Common myeloid progenitor, CD34-positive (primary cell): ENCODE measurements at regions not wholly inside any gene's neighbourhood (a gene's known extent, or its start where the extent isn't known, plus 50 kb on each side); places are given as distances from the start of the nearest gene placed in this dataset.

Experiments used
- CTCF ChIA-PET: fragments of 350-600 bp; sonication (Branson Sonifier 250); formaldehyde crosslinking; loops from one replicate; lab custom pipeline; 2021; ENCODE audit warnings: antibody characterized with exemption; lab: Charles Lee
- POLR2A ChIA-PET: fragments of 350-600 bp; sonication (Branson Sonifier 250); formaldehyde crosslinking; loops from one replicate; lab custom pipeline; 2021; ENCODE audit warnings: antibody characterized with exemption; lab: Charles Lee
- DNase-seq, 3 donors: peaks; one replicate each; pipeline versions ENCODE4 v3.0.0 to v3.0.0-alpha.2; 2013
- H3K27ac ChIP-seq, 2 experiments: 1 replicate in 1 of 2; 2 replicates in 1 of 2; pipeline ENCODE4 v1.7.0; 2013; ENCODE audit warnings: inconsistent platforms in 2 of 2, low read length in 2 of 2, mild to moderate bottlenecking in 2 of 2, low read depth in 1 of 2, moderate library complexity in 1 of 2; ENCODE audit not compliant: severe bottlenecking in 2 of 2, insufficient read depth in 1 of 2, poor library complexity in 1 of 2
- H3K27me3 ChIP-seq, 5 experiments: replicated peaks in 2 of 5; 1 replicate in 3 of 5; 2 replicates in 2 of 5; pipeline versions ENCODE4 v1.6.1 to v1.7.0; 2013; ENCODE audit warnings: low read length in 4 of 5, mild to moderate bottlenecking in 2 of 5, moderate library complexity in 2 of 5, inconsistent platforms in 1 of 5; ENCODE audit not compliant: insufficient read depth in 5 of 5, control insufficient read depth in 4 of 5
- H3K36me3 ChIP-seq, 4 experiments: 1 replicate in 2 of 4; 2 replicates in 2 of 4; pipeline versions ENCODE4 v1.6.1 to v1.7.0; 2013; ENCODE audit warnings: low read length in 3 of 4, control low read depth in 1 of 4, mild to moderate bottlenecking in 1 of 4; ENCODE audit not compliant: control insufficient read depth in 4 of 4, insufficient read depth in 4 of 4
- H3K4me1 ChIP-seq, 4 experiments: 1 replicate in 3 of 4; 2 replicates in 1 of 4; pipeline versions ENCODE4 v1.6.1 to v1.7.1; 2013; ENCODE audit warnings: low read length in 3 of 4, mild to moderate bottlenecking in 3 of 4, control low read depth in 1 of 4, inconsistent platforms in 1 of 4, moderate library complexity in 1 of 4; ENCODE audit not compliant: control insufficient read depth in 4 of 4, insufficient read depth in 4 of 4; ENCODE audit errors: control extremely low read depth in 1 of 4
- H3K4me3 ChIP-seq, 7 experiments: 1 replicate in 4 of 7; 2 replicates in 3 of 7; pipeline versions ENCODE4 v1.5.1 to v1.7.0; 2013; ENCODE audit warnings: mild to moderate bottlenecking in 7 of 7, low read length in 6 of 7, moderate library complexity in 6 of 7, inconsistent platforms in 2 of 7, low read depth in 2 of 7, control low read depth in 1 of 7; ENCODE audit not compliant: insufficient read depth in 4 of 7, control insufficient read depth in 1 of 7; ENCODE audit errors: extremely low read depth in 1 of 7
- H3K9me3 ChIP-seq, 5 experiments: 1 replicate in 4 of 5; 2 replicates in 1 of 5; pipeline versions ENCODE4 v1.6.1 to v1.7.1; 2013; ENCODE audit warnings: low read length in 4 of 5, mild to moderate bottlenecking in 2 of 5, inconsistent platforms in 1 of 5, low read depth in 1 of 5, moderate library complexity in 1 of 5; ENCODE audit not compliant: control insufficient read depth in 4 of 5, insufficient read depth in 2 of 5; ENCODE audit errors: control extremely low read depth in 1 of 5
- WGBS: methylation state at CpG from one replicate; pipeline ENCODE4 v1.1.5; 2013; ENCODE audit not compliant: insufficient coverage; 5-methylcytosine and 5-hydroxymethylcytosine counted together

DNA sequence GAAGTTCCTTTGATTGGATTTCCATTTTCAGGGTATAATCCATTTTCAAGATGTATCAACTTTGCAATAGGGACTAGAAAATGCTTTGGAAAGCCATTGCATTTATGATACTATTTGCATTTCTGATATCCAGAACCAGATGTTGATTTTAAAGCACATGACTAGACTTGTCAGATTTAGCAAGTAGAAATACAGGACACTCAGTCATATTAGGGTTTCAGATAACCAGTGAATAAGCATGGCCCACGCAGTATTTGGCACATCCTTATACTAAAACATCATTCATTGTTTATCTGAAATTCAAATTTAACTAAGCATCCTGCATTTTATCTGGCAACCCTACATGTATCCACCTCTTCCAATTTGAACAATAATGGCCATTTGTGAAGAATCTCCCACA, 113.3 kb upstream of the DPT start:
- no peak overlapping the region for H3K27ac ChIP-seq
- POLR2A ChIA-PET: no interaction called here

DNA sequence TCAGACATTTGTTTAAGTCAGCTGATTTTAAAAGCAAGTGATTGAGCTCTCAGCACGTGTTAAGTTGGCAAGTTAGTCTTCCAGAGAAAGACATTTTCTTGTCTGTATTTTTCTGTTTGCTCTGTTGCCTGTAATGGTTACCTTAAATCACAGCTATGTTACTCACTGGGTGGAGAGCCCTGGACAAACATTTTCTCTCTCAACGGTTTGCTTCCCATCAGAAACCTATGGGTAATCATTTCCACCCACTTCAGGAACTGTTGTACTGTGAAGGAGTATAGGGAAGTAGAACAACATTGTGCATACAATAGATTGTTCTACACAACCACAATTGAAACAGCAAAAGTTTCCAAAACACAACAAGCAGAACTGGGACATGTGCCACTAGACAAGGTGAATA, 113.9 kb upstream of the DPT start:
- H3K27me3 ChIP-seq: no peaks in the 10 kb centered on the region
- H3K9me3 ChIP-seq: no peaks in the 10 kb centered on the region
- DNase-seq: no peak
- no peaks in the 10 kb centered on the region for H3K4me1 ChIP-seq
- no peaks in the 10 kb centered on the region for H3K36me3 ChIP-seq
- no peak overlapping the region for H3K4me3 ChIP-seq
- WGBS: 100% methylated on average over 1 of the region's 2 CpGs
- CTCF ChIA-PET: no interaction called here
- POLR2A ChIA-PET: no interaction called here
- no peak overlapping the region for H3K27ac ChIP-seq

More for the DNA sequence above, 113.3 kb upstream of the DPT start:
- WGBS: 100% methylated on average over 1 of the region's 1 CpG
- no peaks in the 10 kb centered on the region for H3K9me3 ChIP-seq
- no peak overlapping the region for H3K4me3 ChIP-seq
- H3K4me1 ChIP-seq: no peaks in the 10 kb centered on the region
- CTCF ChIA-PET: interaction anchor here (1.3 kb wide), 1 partner anchor 27 kb away, joined by 4 read pairs; no protein-coding TSS in a partner anchor
- DNase-seq: no peak
- no peaks in the 10 kb centered on the region for H3K27me3 ChIP-seq
- H3K36me3 ChIP-seq: no peaks in the 10 kb centered on the region

DNA sequence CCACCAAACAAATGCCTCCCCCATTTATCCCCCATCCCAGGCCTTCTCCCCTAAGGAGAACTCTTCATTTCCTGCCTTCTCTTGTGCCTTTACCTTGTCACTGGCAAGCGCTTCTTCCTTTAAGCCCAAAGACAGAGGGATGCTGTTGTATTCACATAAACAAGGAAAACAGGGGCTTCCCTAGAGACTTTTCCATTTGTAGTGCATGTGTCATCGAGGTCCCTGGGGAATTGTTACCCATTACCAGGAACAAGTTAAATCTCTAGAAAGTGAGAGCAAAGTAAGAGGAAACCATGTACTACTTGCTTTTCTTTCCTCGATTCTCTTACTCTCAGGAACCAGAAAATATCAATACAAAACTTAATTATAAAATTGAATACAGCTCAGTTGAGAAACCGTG, 114.4 kb upstream of the DPT start:
- Histone ChIP-seq H3K9me3 (no peaks in the 10 kb centered on the region), H3K27me3 (no peaks in the 10 kb centered on the region), H3K27ac (no peak overlapping the region), H3K36me3 (no peaks in the 10 kb centered on the region), H3K4me3 (no peak overlapping the region), H3K4me1 (no peaks in the 10 kb centered on the region)
- CTCF ChIA-PET: no interaction called here
- POLR2A ChIA-PET: no interaction called here
- no peak for DNase-seq
- 100% methylated on average over 2 of the region's 4 CpGs for WGBS

DNA sequence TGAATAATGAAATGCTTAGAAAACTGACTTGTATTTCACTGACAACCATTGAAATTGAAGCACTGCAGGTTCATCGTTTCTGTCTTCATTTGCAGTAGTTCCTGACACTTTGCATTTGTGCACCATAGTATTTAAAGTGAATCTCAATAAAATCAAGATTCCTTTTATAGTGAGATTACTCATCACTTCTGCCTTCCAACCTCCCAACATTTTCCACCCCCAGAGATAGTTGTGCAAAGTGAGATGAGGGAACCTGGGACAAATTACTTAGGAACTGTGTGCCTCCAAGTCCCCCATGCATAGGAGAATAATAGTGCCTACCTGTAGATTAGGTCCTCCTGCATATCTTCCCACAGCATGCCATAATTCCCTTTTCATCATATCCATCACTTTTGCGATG, 114.9 kb upstream of the DPT start:
- no peaks in the 10 kb centered on the region for H3K4me1 ChIP-seq
- no peak for DNase-seq
- no peaks in the 10 kb centered on the region for H3K9me3 ChIP-seq
- ChIA-PET POLR2A (no interaction called here), CTCF (no interaction called here)
- H3K4me3 ChIP-seq: no peak overlapping the region
- no peak overlapping the region for H3K27ac ChIP-seq
- H3K36me3 ChIP-seq: no peaks in the 10 kb centered on the region
- 100% methylated on average over 2 of the region's 2 CpGs for WGBS
- H3K27me3 ChIP-seq: no peaks in the 10 kb centered on the region

- 100% methylated on average over 1 of the region's 2 CpGs for WGBS
- H3K4me3 ChIP-seq: no peak overlapping the region
- H3K27me3 ChIP-seq: no peaks in the 10 kb centered on the region
- CTCF ChIA-PET: no interaction called here
- no peak overlapping the region for H3K27ac ChIP-seq
- H3K9me3 ChIP-seq: no peaks in the 10 kb centered on the region
- POLR2A ChIA-PET: no interaction called here
- no peak for DNase-seq
- H3K36me3 ChIP-seq: no peaks in the 10 kb centered on the region
- H3K4me1 ChIP-seq: no peaks in the 10 kb centered on the region
Measured at GRCh38 chr1:168845140-168845539, 116.1 kb upstream of the DPT start.

DNA sequence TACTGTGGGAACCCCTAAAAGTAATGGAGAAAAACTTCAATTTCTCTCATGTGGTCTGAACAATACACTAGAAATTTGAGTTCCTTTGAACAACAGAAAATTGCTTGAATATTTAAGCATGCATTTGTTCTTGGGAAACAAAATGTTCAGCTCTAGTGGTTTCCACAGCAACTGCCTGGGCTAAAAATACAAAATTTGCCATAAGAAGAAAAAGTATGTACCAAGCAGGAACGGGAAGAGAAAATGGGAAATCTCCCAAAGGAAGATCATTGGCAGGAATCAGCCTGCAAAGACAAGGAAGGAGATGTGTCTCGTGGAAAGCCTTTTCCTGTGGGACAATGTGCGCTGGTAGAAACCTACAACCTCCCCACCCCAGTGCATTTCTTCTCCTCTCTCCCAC, 119.0 kb upstream of the DPT start:
- Histone ChIP-seq H3K27ac (no peak overlapping the region), H3K4me1 (no peaks in the 10 kb centered on the region), H3K4me3 (no peak overlapping the region), H3K27me3 (no peaks in the 10 kb centered on the region), H3K9me3 (no peaks in the 10 kb centered on the region), H3K36me3 (no peaks in the 10 kb centered on the region)
- 84% methylated on average over 3 of the region's 3 CpGs for WGBS
- POLR2A ChIA-PET: no interaction called here
- CTCF ChIA-PET: no interaction called here
- DNase-seq: no peak

DNA sequence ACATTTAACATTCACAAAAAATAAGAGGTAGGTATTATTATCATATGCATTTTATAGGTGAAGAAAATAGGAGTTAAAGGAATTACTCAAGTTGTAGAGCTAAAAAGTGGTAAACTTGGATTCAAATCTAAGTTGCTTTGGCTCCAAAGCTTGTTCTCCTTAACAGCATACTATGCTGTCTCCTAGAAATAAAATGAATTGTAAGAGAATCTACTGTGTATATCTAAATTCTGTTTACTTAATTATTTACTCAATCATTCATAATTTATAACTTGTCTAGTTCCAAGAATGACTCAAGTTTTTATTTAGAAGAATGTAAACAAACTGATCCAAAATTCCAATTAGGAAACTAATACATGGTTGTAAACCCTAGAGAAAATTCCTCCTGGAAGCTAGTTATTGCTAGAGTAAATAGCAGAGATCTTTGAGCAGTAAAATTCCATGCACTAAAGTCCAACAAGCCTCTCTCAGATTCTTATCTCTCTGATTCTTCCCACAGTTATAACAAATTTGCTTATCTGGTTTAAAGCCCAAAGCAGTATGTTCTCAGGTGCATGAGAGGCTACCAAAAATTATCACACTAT, 132.5 kb upstream of the DPT start:
- ChIA-PET POLR2A (no interaction called here), CTCF (no interaction called here)
- Histone ChIP-seq H3K4me1 (no peaks in the 10 kb centered on the region), H3K4me3 (no peak overlapping the region), H3K9me3 (peaks cover 0 to 11% (median 2%) of the 10 kb centered on the region in 5 experiments), H3K27me3 (no peaks in the 10 kb centered on the region), H3K27ac (no peak overlapping the region), H3K36me3 (no peaks in the 10 kb centered on the region)
- DNase-seq: no peak
